GM18870 (cell line): ENCODE measurements at regions not wholly inside any gene's neighbourhood (a gene's known extent, or its start where the extent isn't known, plus 50 kb on each side); places are given as distances from the start of the nearest gene placed in this dataset.
"Not testable (repeated sequence)": the region's sequence is repeated elsewhere in the genome, so short reads cannot be mapped to it uniquely, and the experiment has no call there.

Experiments used
- ATAC-seq: cut with Tn5 transposase; IDR thresholded peaks from one replicate; pipeline ENCODE4 v1.9.1; 2021; ENCODE audit warnings: moderate library complexity; ENCODE audit not compliant: unreplicated experiment

DNA sequence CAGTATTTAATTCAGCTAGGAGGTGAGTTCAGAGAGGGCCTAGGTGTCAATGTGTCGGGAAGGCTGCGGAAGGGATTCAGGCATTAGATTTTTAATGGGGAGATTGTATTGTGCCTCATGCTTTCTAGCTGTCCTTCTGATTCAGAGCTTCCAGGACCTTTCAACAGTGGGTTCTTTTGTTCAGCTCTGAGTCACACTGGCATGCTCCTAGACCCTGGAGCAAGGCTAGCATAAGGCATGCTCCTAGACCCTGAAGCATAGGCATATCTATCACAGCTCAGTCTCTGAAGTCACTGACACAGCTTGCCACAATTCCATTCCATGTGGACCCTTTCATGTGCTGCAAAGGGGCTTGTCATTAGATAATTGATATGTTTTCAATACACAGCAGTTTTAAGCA, 396.9 kb downstream of the RAB38 start:
- no peak for ATAC-seq

DNA sequence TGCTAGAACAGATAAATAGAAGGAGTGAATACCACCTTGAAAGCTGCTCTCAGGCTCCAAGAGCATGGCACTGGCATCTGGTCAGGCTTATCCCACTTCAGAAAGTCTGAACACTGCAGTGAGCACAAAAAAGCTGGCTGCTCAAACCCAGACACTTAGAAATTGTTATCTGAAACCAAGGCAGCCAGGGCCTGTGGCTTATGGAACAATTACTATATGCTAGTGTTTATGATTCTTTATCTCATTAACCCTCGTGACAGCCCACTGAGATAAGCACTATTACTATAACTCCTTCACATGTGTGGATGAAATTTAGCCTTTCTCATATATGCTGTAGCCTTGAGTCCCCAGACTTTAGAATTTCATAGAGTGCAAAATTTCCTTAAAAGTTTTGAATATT, 400.2 kb downstream of the RAB38 start:
- no peak for ATAC-seq

DNA sequence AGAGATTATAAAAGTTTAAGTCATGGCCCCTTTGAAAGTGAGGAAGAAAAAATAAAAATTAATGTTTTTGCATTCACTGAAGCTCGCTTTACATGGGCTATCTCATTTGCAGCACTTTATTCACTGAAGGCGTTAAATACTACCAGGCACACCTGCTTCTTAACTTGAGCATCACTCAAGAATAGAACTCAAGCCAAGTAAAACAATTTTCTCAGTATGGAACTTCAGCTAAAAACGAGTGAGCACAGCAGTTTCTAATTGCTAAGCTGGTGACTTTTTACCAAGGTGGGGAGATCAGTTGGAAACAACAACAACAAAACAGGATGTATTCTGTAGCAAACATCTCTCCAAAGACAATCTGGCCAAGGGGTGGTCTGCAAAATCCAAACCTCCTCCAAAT, 405.6 kb downstream of the RAB38 start:
- ATAC-seq = no peak

DNA sequence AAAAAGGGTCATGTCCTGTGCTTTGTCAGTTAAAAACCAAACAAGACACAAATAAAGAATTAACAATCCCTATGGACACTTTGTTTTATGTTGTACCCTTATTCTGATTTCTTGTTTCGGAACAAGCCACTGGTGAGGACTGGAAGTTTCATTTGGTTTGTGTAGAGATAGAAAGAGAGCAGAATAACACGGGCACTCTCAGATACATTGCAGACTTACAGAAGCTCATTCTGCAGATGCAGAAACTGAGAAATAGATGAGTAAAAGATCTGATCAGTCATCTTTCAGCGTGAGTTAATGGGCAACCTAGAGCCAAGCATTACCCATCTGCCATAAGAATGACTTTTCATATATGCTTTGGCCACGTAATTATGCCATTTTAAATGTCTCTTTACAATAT, 407.6 kb downstream of the RAB38 start:
- no peak for ATAC-seq

DNA sequence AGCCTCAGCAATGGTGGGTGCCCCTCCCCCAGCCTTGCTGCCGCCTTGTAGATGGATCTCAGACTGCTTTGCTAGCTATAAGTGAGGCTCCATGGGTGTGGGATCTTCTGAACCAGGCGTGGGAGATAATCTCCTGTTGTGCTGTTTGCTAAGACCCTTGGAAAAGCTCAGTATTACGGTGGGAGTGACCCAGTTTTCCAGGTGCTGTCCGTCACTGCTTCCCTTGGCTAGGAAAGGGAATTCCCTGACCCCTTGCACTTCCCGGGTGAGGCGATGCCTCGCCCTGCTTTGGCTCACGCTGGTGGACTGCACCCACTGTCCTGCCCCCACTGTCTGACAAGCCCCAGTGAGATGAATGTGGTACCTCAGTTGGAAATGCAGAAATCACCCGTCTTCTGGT, 411.2 kb downstream of the RAB38 start:
- not testable (repeated sequence) for ATAC-seq

DNA sequence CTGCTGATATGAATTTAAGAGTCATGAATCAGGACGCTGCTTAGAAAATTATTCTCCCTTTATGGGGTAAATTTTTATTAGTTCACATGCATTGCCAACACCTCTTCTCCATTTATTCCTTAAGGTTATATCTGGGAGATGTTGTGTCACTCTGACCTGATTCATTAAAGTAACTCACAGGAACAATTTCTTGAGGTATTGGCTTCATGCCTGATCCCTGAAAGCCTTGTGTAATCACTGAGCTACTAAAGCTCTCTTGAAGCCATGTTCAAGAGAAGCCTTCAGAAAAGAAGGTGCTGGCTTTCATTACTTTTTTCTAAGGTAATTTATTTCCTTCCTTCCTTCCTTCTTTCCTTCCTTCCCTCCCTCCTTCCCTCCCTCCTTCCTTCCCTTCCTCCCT, 420.6 kb downstream of the RAB38 start:
- no peak for ATAC-seq

DNA sequence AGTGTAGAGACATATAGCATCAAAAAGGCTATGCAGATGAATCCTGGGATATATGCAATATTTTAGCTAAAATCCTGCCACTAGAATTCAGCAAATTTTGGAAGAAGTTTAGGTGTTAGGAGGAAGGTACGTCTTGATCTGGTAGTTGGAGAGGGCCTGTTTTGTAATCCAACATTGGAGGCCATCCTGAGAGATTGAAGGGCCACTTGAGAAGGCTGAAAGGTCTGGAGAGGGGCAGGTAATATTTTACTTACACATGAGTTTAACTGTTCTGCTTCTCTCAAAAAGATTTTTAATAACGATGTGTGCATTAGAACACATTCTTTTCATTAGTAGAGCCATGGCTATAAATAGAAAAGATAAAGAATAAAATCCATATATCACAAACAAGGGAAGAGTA, 422.1 kb downstream of the RAB38 start:
- ATAC-seq = no peak

DNA sequence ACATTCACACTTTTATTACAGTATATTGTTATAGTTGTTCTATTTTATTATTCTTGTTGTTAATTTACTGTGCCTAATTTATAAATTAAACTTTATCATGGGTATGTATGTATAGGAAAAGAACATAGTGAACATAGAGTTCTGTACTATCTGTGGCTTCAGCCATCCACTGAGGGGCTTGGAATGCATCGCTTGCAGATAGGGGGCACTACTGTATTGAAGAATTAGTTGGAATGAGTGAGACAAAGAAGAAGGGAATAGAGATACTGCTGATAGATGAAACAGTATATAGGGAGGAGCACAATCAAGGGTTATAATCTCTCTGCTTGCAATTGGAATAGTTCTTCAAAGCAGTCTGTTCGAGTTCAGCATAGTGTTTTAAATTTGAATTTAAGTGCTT, 432.2 kb downstream of the RAB38 start:
- no peak for ATAC-seq

DNA sequence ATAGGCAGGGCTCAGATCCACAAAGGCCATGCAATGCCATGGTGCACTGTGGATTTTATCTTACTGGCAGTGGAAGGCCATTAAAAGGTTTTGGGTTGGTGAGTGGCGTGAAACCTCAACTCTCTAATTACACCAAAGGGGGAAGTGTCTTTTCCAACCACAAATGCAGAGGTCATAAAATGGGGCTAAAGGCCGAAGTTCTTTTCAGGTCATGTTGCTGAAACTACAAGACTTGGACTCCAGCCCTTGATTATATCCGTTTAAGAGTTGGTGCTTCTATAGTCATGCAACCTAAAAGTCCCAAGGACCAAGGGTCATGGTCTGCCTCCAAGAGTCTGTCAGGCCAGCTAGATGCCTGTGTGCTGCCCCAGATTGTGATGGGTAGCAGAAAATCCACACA, 434.3 kb downstream of the RAB38 start:
- ATAC-seq = no peak

DNA sequence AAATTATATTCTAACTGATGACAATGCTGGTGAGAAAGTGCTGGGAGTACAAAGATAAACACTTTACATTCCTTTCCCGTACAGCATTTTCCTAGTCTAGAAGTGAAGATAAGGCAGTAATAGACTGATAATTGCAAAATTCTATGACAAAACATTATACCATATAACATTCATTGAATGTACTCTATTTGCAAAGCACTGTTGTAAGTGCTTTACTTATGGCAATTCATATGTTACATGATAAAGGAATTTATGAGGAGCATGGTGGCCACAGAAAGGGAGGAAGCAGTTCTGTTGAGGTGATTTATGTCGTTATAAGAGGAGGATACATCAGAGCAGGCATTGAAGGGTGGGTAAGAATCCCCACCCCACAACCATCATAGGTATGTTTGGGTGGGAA, 434.8 kb downstream of the RAB38 start:
- ATAC-seq = no peak

DNA sequence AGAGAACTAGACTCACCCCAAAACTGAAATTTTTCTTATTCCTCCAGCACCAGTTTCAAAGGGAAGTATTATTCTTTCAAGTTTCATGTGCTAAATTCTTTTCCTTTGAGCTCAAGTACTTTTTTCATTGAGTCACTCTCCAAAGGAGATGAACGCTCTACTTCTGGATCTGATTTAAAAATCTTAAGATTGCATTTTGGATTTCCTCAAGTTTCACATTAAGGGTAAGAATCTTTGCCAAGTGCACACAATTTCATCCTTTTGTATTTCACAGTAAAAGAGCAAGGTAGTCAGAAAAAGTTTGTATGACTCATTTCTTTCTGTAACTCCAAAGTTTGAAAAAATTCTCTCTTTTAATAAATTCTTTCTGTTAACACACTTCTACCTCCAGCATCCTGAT, 435.5 kb downstream of the RAB38 start:
- ATAC-seq = no peak

DNA sequence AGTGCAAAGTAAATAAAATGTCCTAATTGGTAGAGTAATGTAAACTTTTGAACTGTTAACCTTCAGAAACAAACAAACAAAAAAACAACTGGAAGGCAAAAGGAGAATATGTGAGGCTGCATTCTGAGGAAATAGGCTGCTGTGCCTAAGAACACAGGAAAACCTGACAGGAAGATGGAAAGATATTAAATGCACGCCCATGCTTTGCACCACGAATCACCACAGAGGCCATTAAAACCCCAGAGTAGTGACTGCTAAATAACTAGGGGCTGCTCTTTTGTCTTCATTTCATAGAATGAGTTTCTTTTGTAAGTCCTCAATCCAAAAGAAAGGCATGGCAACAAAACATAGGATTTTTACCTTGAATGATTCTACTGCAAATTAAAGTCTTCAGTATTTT, 436.0 kb downstream of the RAB38 start:
- ATAC-seq = no peak

DNA sequence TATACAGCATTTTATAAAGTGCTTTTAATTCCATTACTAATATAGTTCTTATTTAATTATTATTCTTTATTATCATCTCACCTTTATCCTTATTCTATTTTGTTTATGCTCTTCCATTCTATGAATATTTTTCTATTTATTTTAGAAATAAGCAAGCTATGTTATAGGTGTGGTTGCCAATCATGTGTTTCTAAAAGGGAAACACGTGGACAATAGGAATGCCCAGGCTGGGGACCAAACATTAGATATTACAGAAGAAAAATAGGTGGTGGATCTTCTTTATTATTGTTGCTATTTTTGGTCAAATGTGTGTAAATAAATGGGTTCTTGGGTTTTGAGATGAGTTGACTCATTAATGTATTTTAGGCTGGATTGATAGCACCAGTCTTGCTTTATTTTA, 438.3 kb downstream of the RAB38 start:
- no peak for ATAC-seq

DNA sequence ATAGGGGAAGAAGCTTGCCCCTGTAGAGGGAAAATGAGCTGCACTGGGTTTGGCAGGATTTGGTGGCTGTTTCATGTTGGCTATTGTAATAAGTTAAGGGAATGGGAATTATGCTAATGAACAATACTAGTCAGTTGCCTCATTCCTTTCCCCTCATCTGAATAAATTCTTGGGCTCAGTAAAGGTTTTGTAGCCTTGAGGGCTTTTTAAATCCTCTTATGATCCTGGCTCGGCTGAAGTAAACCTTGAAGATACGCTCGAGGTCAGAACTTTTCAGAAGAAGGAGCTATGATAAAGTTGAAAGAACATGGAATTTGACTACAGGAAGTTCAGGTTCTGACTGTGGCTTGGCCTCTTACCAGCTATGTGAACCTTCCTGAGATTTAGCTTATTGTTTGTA, 448.7 kb downstream of the RAB38 start:
- no peak for ATAC-seq

DNA sequence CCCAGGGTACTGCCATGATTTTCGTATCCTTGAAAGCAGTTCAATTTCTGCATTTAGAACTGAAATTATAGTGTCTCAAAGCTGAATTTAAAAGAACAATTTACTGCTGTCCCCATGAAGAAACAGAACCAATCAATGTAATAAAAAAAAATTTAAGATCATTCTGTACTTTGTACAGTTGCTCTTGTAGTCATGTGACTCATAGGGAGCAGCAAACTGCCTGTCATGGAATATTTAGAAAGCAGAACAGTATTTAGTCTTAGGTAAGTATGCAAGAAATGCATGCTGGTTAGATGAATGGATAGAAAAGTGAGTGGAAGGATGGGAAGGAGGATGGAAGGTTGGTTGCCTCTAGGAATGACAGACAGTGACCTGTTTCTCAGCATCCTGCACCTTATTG, 450.9 kb downstream of the RAB38 start:
- ATAC-seq = no peak

DNA sequence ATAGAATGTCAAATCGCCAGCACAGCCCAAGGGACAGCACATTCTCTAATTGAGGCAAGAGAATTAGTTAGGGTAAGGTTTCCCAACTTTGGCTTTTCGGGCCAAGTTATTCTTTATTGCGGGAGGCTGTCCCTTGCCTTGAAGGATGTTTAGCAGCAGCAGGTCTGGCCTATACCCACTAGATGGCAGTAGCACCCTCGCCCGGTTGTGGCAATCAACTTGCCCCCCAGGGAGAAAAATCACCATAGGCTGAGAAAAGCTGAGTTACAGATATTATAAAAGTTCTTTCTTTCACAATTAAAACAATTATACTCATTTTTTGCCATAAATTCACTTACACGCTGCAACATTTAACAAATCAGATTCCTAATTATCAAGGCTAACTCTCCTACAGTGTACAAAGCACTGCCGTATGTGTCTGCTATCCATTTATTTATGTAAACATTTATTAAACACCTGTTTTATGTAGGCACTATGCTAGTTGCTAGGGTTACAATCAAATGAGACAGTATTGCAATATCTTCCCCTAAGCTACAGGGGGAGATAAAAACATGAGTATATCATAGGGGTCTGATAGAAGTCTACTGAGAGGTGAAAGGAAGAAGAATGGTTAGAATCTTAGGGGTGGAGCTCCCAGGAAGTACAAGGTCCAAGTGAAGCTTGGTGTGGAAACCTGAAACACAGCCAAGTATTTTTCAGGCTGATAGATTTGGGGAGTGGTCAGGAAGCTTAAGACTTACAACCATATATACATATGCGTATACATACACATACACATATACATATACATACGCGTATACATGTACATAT, 452.3 kb downstream of the RAB38 start:
- ATAC-seq = no peak

DNA sequence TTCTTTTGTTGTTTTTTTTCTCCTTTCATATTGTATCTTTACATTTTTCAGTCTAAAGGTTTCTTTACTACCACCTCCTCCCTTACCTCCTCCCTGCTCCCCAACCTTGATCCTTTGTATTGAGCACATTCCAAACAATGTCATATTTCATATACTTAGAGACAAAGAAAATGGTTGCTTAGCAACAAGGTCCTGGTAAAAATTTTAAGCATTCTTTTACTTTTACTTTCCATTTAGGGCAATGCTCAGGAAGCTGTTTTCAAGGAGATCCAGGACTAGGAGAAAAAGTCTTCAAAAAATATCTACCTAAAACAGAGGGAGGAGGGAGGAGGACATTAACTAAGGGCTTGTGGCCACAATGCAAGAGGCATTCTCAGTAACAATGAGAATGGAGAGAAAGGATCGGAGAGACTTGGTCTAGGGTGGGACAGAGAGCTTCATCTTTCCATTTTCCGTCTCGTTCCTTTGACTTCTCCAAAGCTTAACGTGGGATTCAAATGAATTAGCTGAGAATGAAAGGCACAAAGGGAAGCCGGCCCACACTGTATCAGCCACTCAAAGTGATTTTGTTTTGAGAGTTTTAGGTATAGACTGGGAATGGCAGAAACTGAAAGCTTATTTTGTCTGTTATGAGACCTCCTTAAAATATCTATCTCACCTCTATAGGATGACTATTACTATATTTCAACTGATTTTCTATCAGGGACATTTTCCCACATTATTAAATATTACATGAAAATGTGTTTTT, 455.7 kb downstream of the RAB38 start:
- no peak for ATAC-seq

DNA sequence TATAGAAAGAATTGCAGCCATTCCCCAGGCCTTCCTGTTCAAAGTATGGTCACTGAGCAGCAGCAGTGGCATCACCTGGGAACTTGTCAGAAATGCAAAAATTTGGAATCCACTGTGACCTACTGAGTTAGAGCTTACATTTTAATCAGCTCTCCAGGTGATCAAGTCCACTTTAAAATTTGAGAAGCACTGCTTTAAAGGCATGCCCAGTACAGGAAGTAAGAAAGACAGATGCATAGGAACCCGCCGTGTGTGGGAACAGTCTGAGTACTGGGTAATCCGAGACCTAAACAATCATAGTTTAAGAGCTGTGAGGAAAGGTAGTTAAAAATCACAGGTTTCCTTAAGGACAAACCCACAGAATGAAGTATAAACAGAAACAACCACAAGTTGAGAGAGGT, 462.4 kb downstream of the RAB38 start:
- ATAC-seq = no peak

DNA sequence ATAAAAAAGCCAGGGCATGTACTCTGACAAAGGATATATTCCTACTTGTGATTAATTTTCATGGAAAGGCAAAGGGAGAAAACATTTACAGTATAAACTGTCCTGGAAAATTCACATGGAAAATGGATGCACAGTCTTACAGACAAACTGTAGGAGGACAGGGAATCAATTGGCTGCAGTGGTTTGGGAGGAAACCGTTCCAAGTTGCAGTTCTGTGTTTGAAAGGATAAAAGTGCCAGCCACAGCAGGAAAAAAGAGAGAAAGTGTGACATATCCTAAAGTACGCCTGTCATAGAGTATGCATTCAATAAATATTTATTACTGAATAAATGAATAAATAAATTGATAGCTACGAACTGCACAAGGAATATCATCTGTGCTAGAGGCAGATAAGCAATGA, 462.9 kb downstream of the RAB38 start:
- ATAC-seq = no peak

DNA sequence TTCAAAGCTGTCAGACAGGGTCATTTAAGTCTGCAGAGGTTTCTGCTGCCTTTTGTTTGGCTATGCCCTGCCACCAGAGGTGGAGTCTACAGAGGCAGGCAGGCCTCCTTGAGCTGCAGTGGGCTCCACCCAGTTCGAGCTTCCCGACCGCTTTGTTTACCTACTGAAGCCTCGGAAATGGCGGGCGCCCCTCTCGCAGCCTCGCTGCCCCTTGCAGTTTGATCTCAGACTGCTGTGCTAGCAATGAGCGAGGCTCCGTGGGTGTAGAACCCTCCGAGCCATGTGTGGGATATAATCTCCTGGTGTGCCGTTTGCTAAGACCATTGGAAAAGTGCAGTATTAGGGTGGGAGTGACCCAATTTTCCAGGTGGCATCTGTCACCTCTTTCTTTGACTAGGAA, 471.7 kb downstream of the RAB38 start:
- ATAC-seq = not testable (repeated sequence)

DNA sequence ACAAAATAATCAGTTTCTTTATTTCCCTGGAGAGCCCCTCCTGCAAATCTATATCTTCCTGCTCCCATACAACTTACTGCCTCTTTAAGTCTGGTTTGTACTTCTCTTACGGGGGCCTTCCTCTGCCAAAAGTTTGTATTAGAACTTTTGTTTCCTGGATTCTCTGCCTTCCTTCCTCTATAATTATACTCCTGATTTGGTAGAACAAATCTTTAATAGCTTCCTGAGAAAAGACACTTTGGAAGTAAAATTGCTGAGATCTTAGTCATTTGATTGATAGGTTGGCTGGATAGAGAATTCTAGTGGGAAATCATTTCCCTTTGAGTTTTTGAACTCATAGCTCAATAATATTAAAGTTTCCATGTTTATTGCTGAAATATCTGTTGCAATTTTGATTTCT, 499.2 kb downstream of the RAB38 start:
- ATAC-seq = no peak

DNA sequence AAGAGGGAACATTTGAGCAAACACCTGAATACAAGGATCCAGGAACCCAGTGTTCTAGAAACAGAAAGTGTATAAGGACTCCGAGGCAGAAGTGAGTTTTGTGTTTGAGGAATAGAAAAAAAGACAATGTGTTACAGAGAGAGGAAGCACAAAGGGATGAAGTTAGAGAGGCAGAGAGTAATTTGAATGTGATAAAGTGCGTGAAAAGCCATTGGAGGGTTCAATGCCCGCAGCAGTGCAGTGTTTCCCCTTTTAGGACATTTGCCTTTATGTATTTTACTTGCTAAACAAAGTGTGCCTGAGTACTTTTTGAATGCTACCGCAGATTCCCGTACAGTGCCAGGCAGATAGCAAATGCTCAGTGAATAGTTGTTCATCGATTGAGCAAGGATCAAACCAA, 508.5 kb downstream of the RAB38 start:
- ATAC-seq = no peak

DNA sequence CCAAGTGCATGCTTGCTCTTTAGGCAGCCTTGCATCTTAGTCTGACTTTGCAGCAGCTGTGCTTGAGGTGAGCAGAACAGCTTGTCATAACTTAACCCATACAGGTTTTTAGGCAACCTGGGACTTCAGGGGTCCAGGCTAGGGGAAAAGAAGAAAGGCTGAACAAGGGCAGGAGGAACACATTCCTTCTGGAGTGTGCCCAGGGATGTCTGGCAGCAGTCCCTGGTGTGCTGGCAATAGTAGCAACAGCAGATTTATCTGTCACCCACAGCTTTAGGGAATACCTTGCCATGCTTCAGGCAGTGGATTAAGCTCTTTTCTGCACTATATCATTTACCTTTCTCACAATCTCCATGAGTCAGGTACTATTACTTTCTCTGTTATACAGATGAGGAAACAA, 513.0 kb downstream of the RAB38 start:
- ATAC-seq = no peak
